PC-3 (cell line): ENCODE measurements at regions not wholly inside any gene's neighbourhood (a gene's known extent, or its start where the extent isn't known, plus 50 kb on each side); places are given as distances from the start of the nearest gene placed in this dataset.

Source experiments
- CTCF ChIP-seq: fragments of 300-600 bp; sonication (generic); conservative IDR thresholded peaks from 2 replicates; pipeline ENCODE4 v1.5.1; 2017; ENCODE audit warnings: antibody characterized with exemption, low read depth, mild to moderate bottlenecking, low read length
- EZH2 ChIP-seq: fragments of 300-600 bp; sonication (generic); IDR thresholded peaks from one replicate; pipeline ENCODE4 v1.6.1; 2017; ENCODE audit warnings: antibody characterized with exemption, mild to moderate bottlenecking, low read length; ENCODE audit not compliant: unreplicated experiment
- EZH2phosphoT487 ChIP-seq: fragments of 300-600 bp; sonication (generic); IDR thresholded peaks from 2 replicates; pipeline ENCODE4 v1.6.1; 2018; ENCODE audit warnings: mild to moderate bottlenecking, antibody characterized with exemption, low read length, borderline replicate concordance

GRCh38 chr14:94675036-94675435 is 62.8 kb downstream of the SERPINA3 start:
- TF ChIP-seq CTCF (no peak), EZH2 (no peak), EZH2phosphoT487 (no peak)
